Islet precursor cell (in vitro differentiated cells): ENCODE measurements at regions not wholly inside any gene's neighbourhood (a gene's known extent, or its start where the extent isn't known, plus 50 kb on each side); places are given as distances from the start of the nearest gene placed in this dataset.

ENCODE experiments used
- DNase-seq: peaks from one replicate; pipeline ENCODE4 v3.0.0-alpha.2; 2018

- DNase-seq = no peak
Observed at GRCh38 chr1:50292276-50292675, 131.0 kb downstream of the DMRTA2 start.

GRCh38 chr1:50289495-50289894, 133.7 kb downstream of the DMRTA2 start:
- no peak for DNase-seq

GRCh38 chr1:50285994-50286393, 137.2 kb downstream of the DMRTA2 start:
- peak; percentile 29 for DNase-seq

- DNase-seq = peak; percentile 64
Observed at GRCh38 chr1:50279622-50280330, 143.5 kb downstream of the DMRTA2 start.

- DNase-seq = peak; percentile 29
Observed at GRCh38 chr1:50278961-50279360, 144.3 kb downstream of the DMRTA2 start.

GRCh38 chr1:50278410-50278809, 144.8 kb downstream of the DMRTA2 start:
- DNase-seq = no peak

- DNase-seq = peak; percentile 55
Observed at GRCh38 chr1:50275566-50275965, 147.7 kb downstream of the DMRTA2 start.

- no peak for DNase-seq
Observed at GRCh38 chr1:50272912-50273311, 150.3 kb downstream of the DMRTA2 start.

- DNase-seq = no peak
Observed at GRCh38 chr1:50271968-50272578, 151.2 kb downstream of the DMRTA2 start.

- no peak for DNase-seq
Observed at GRCh38 chr1:50271337-50271736, 151.9 kb downstream of the DMRTA2 start.

GRCh38 chr1:50270926-50271325, 152.3 kb downstream of the DMRTA2 start:
- DNase-seq = no peak

GRCh38 chr1:50268049-50268448, 155.2 kb downstream of the DMRTA2 start:
- peak; percentile 71 for DNase-seq

- no peak for DNase-seq
Observed at GRCh38 chr1:50266509-50266908, 156.7 kb downstream of the DMRTA2 start.

GRCh38 chr1:50265790-50266314, 157.1 kb downstream of the ELAVL4 start:
- no peak for DNase-seq

GRCh38 chr1:50264590-50264989, 155.9 kb downstream of the ELAVL4 start:
- no peak for DNase-seq

- DNase-seq = no peak
Observed at GRCh38 chr1:50262436-50262835, 153.7 kb downstream of the ELAVL4 start.

GRCh38 chr1:50261951-50262350, 153.2 kb downstream of the ELAVL4 start:
- no peak for DNase-seq

- DNase-seq = no peak
Observed at GRCh38 chr1:50257940-50258685, 149.4 kb downstream of the ELAVL4 start.

- no peak for DNase-seq
Observed at GRCh38 chr1:50257029-50257428, 148.3 kb downstream of the ELAVL4 start.
